SK-N-MC (cell line): ENCODE measurements at regions not wholly inside any gene's neighbourhood (a gene's known extent, or its start where the extent isn't known, plus 50 kb on each side); places are given as distances from the start of the nearest gene placed in this dataset.

ENCODE experiments used
- DNase-seq: peaks from one replicate; pipeline ENCODE4 v3.0.0-alpha.2; 2011; ENCODE audit warnings: low read depth, low spot score
- H3K27ac ChIP-seq: fragments of 200-600 bp; sonication (generic); 2 replicates; pipeline ENCODE4 v1.5.1; 2016; ENCODE audit warnings: mixed run types
- H3K36me3 ChIP-seq: fragments of 200-600 bp; sonication (generic); 2 replicates; pipeline ENCODE4 v1.6.1; 2017; ENCODE audit warnings: antibody characterized with exemption, low read length, mixed read lengths; ENCODE audit not compliant: insufficient read depth
- H3K4me3 ChIP-seq: fragments of 200-600 bp; sonication (generic); 2 replicates; pipeline ENCODE4 v1.5.1; 2016
- H3K9ac ChIP-seq: fragments of 200-600 bp; sonication (generic); 2 replicates; pipeline ENCODE4 v1.8.0; 2017; ENCODE audit warnings: mixed run types, mixed read lengths; ENCODE audit not compliant: insufficient read length
- H3K9me3 ChIP-seq: fragments of 200-600 bp; sonication (generic); 2 replicates; pipeline ENCODE4 v1.6.1; 2017; ENCODE audit warnings: low read depth, mild to moderate bottlenecking, antibody characterized with exemption, low read length, moderate library complexity, mixed read lengths
- EZH2 ChIP-seq: fragments of 200-600 bp; sonication (generic); IDR thresholded peaks from one replicate; pipeline ENCODE4 v1.6.1; 2017; ENCODE audit warnings: antibody characterized with exemption
- FOXP2 ChIP-seq: optimal IDR thresholded peaks from 2 replicates; pipeline ENCODE3; 2011; ENCODE audit warnings: mild to moderate bottlenecking, moderate library complexity; ENCODE audit not compliant: insufficient read depth; ENCODE audit errors: extremely low read length, control extremely low read depth
- POLR2AphosphoS5 ChIP-seq: IDR thresholded peaks from 2 replicates; pipeline ENCODE4 v1.6.1; 2012; ENCODE audit warnings: mild to moderate bottlenecking, low read depth, low read length, borderline replicate concordance

DNA sequence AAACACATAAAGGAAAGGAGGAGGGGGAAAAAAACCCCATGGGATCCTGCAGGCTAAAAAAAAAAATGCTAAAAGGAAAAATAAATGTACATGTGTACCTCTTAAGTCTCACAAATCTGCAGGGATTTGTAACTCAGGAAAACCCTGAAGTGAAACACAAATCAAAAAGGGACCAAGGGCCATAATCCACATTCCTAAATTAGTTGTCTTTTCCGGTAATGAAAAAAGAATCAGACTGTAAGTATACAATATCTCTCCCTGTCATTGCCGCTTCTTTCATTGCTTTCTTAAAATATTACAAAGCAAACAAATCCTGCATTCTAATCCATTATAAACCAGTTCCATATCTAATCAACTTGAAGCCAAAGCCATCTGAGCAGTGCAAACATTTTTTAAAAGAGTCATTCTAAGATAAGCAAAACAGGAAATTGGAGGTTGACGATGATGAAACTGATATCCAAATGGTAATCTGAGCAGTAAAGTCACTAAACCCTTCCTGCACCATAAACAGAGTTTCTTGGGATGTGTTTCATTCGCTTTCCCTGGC, 58.7 kb upstream of the SIM2 start:
- Histone ChIP-seq H3K9me3 (peaks cover 8% of the 10 kb centered on the region), H3K27ac (no peak overlapping the region; the same call in 1 of the 2 replicates), H3K36me3 (no peaks in the 10 kb centered on the region), H3K9ac (no peak overlapping the region), H3K4me3 (peak overlapping the region; percentile 39; the same call in 1 of the 2 replicates)
- DNase-seq, result peak; percentile 98
- TF ChIP-seq POLR2AphosphoS5 (peak; percentile 56; the same call in 1 of the 2 replicates), FOXP2 (peak; percentile 70), EZH2 (no peak)

DNA sequence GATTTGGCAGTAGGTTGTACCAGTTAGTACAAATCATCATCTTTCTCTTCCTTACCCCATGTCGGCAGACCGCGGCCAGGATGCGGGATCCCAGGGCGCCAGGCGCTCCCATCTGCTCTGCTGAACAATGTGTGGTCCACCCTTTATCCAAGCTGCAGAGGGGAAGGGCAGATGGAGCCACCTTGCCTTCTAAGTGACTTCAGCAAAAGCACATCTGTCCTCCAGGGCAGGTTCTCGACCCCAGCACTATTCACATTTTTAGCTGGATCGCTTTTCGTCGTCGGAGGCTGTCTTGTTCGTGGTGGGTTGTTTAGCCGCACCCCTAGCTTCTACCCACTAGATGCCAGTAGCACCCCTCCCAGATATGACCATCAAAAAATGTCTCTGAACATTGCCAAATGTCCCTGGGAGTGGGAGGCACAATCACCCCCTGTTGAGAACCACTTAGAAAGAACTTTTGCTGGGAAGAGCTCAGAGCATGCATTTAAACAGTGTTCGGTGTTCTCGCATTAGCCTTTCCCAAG, 58.1 kb upstream of the SIM2 start:
- TF ChIP-seq EZH2 (no peak), POLR2AphosphoS5 (no peak), FOXP2 (no peak)
- H3K9me3 ChIP-seq, result peaks cover 8% of the 10 kb centered on the region
- DNase-seq, result no peak
- H3K4me3 ChIP-seq, result peak overlapping the region; percentile 39
- H3K9ac ChIP-seq, result no peak overlapping the region
- H3K36me3 ChIP-seq, result no peaks in the 10 kb centered on the region
- H3K27ac ChIP-seq, result no peak overlapping the region; the same call in 1 of the 2 replicates

DNA sequence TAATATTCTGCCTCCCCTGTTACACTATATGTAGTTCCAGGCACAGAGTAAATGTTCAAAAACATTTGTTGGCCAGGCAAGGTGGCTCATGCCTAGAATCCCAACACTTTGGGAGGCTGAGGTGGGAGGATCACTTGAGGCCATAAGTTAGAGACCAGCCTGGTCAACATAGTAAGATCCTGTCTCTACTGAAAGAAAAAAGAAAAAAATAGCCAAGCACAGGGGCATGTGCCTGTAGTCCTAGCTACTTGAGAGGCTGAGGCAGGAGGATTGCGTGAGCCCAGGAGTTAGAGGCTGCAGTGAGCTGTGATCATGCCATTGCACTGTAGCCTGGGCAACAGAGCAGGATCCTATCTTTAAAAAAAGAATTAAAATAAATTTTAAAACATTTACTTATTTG, 57.6 kb upstream of the SIM2 start:
- Histone ChIP-seq H3K9ac (no peak overlapping the region), H3K36me3 (no peaks in the 10 kb centered on the region), H3K9me3 (peaks cover 8% of the 10 kb centered on the region), H3K4me3 (peak overlapping the region; percentile 39; the same call in 1 of the 2 replicates), H3K27ac (no peak overlapping the region)
- TF ChIP-seq EZH2, result no peak
- TF ChIP-seq FOXP2, result no peak
- TF ChIP-seq POLR2AphosphoS5, result no peak
- no peak for DNase-seq

DNA sequence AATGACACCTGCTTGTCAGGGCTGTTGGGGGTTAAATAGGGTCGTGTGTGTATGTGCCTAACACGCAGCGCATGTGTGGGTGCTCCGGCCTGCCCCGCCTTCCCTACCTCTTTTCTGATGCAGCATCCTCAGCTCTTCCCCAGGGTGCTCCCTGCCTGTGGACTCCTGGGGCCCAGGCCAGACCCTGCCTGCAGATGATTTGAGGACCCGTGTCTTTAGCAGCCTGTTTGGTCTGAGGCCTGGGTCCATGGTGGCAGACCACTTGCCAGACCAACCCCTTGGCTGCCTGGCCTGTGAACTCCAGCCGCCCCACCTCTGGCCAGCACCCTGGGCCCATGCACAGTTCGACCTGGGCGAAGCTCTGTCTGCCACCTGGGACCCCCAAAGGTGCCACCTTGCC, 57.0 kb upstream of the SIM2 start:
- Histone ChIP-seq H3K27ac (no peak overlapping the region), H3K4me3 (no peak overlapping the region), H3K9me3 (peaks cover 5% of the 10 kb centered on the region; the same call in 1 of the 2 replicates), H3K9ac (no peak overlapping the region), H3K36me3 (no peaks in the 10 kb centered on the region)
- TF ChIP-seq POLR2AphosphoS5 (no peak), FOXP2 (no peak), EZH2 (no peak)
- no peak for DNase-seq

DNA sequence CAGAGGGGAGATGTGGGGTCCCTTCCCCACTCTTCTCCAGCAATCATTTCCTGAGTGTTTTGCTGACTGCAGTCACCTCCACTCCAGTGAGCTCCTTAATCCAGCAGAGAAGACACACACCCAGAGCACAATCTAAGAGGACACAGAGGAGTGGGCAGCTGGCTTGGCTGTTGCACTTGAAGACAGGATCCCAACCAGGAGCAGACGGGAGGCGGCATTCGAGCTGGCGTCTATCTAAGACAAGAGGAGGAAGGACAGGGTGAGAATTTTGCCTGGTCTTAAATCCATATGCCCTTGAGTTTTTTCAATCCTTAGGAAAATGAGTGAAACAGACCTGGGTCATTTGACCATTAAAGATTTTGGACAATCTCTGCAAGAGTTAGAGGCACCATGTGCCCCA, 56.1 kb upstream of the SIM2 start:
- Histone ChIP-seq H3K27ac (no peak overlapping the region), H3K4me3 (no peak overlapping the region), H3K9ac (no peak overlapping the region), H3K36me3 (no peaks in the 10 kb centered on the region), H3K9me3 (no peaks in the 10 kb centered on the region)
- no peak for TF ChIP-seq POLR2AphosphoS5
- TF ChIP-seq FOXP2, result no peak
- TF ChIP-seq EZH2, result no peak
- no peak for DNase-seq

DNA sequence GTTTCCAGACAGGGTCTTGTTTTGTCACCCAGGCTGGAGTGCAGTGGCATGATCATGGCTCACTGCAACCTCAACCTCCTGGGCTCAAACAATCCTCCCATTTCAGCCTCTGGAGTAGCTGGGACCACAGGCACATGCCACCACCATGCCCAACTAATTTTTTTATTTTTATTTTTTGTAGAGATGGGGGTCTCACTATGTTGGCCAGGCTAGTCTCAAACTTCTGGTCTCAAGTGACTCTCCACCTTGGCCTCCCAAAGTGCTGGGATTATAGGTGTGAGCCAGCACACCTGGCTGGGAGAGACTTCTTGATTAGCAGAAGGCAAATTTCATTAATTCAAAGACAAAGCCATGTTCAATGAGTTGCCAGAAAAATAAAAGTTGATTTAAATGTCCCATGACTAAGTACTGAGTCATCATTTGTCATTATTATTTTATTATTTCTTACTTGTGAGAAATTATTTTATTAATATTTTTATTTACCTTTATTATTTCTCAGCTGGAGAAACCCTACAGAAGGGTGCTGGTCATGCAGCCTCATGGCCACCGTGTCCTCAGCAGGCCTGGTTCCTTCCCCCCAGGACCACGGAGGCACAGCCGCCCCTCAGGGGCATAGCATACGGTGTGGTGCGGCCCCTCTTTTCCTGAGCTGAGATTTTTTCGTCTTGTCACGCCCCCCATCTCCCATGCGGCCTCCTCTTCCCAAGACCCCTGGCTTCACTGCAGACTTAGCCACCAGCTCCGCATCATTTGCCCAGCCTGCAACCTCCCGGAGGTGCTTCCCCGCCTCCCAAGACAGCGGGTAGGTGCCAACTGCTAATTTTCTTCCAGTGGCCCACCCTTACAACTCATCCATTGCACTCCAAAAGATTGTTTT, 55.3 kb upstream of the SIM2 start:
- Histone ChIP-seq H3K9ac (no peak overlapping the region), H3K27ac (no peak overlapping the region), H3K4me3 (no peak overlapping the region), H3K9me3 (no peaks in the 10 kb centered on the region), H3K36me3 (no peaks in the 10 kb centered on the region)
- TF ChIP-seq FOXP2, result no peak
- TF ChIP-seq POLR2AphosphoS5, result no peak
- no peak for TF ChIP-seq EZH2
- DNase-seq, result no peak

DNA sequence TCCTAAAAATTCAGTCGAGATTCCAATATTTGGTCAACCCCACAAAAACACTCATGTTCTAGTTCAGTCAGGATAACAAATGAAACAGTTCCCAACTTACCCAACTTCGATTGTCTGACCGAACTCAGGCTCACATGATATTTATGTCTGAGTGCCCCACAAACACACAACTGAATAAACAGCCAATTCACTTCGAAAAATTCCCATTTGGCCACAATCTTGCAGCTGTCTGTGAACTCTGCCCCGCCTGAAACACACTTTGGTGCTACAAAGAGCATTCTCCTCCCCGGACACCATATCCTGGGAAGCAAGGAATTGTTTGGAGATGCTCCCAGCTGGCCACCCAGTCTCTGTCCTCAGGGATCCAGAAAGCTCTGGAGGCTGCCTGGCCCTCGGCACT, 52.9 kb upstream of the SIM2 start:
- TF ChIP-seq FOXP2 (no peak), EZH2 (no peak)
- Histone ChIP-seq H3K27ac (no peak overlapping the region), H3K9ac (no peak overlapping the region), H3K4me3 (no peak overlapping the region), H3K36me3 (no peaks in the 10 kb centered on the region), H3K9me3 (no peaks in the 10 kb centered on the region)
- no peak for DNase-seq

DNA sequence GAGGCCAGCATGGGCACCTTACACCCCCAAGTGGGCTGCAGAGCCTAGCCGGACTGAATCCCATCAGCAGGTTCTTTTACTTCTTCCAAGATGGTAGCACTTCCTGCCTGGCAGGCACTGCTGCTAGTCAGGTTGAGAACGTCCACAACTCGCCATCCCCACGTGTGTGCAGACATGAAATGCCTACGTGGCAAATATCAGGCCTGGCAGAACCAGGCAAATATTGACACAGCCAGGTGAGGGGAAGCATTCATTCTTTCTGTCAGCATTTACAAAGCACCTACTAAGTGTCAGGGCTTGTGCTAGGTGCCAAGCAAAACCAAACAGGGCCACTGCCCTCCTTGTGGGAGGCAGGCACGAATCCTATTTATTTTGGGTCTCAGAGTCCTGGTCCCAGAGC, 52.3 kb upstream of the SIM2 start:
- DNase-seq, result no peak
- Histone ChIP-seq H3K4me3 (no peak overlapping the region), H3K9me3 (no peaks in the 10 kb centered on the region), H3K9ac (no peak overlapping the region), H3K36me3 (no peaks in the 10 kb centered on the region), H3K27ac (no peak overlapping the region)
- TF ChIP-seq EZH2 (no peak), FOXP2 (no peak), POLR2AphosphoS5 (no peak)
